GM23338 (cell line): ENCODE measurements at regions not wholly inside any gene's neighbourhood (a gene's known extent, or its start where the extent isn't known, plus 50 kb on each side); places are given as distances from the start of the nearest gene placed in this dataset.

Experiments
- ATAC-seq: fragments of 200-7000 bp; cut with Tn5 transposase; 3 replicates; pipeline ENCODE4 v1.9.1; 2020
- DNase-seq: peaks from one replicate; pipeline ENCODE4 v3.0.0-alpha.2; 2015; ENCODE audit warnings: low spot score
- H2AFZ ChIP-seq: fragments of 200-600 bp; sonication (generic); 2 replicates; pipeline ENCODE4 v1.8.0; 2016; ENCODE audit warnings: antibody characterized with exemption, mild to moderate bottlenecking, moderate library complexity
- H3F3A ChIP-seq: fragments of 200-600 bp; sonication (generic); replicated peaks from 2 replicates; pipeline ENCODE4 v1.8.0; 2017; ENCODE audit warnings: antibody characterized with exemption, mixed run types, low read depth
- H3K27ac ChIP-seq: fragments of 200-600 bp; sonication (generic); 2 replicates; pipeline ENCODE4 v1.6.1; 2016; ENCODE audit warnings: low read depth
- H3K27me3 ChIP-seq: fragments of 200-600 bp; sonication (generic); 2 replicates; pipeline ENCODE4 v1.8.0; 2016; ENCODE audit warnings: mild to moderate bottlenecking, mixed run types, moderate library complexity; ENCODE audit not compliant: insufficient read depth
- H3K36me3 ChIP-seq: fragments of 200-600 bp; sonication (generic); 2 replicates; pipeline ENCODE4 v1.8.0; 2016; ENCODE audit warnings: mild to moderate bottlenecking; ENCODE audit not compliant: insufficient read depth
- H3K4me1 ChIP-seq: fragments of 200-600 bp; sonication (generic); 2 replicates; pipeline ENCODE4 v1.8.0; 2016; ENCODE audit warnings: mild to moderate bottlenecking, moderate library complexity; ENCODE audit not compliant: insufficient read depth
- H3K4me2 ChIP-seq: fragments of 200-600 bp; sonication (generic); 2 replicates; pipeline ENCODE4 v1.7.1; 2017; ENCODE audit warnings: mixed run types
- H3K4me3 ChIP-seq: fragments of 200-600 bp; sonication (generic); 2 replicates; pipeline ENCODE4 v1.6.1; 2016; ENCODE audit warnings: mixed run types
- H3K79me2 ChIP-seq: fragments of 200-600 bp; sonication (generic); replicated peaks from 2 replicates; pipeline ENCODE4 v1.8.0; 2017; ENCODE audit warnings: mild to moderate bottlenecking; ENCODE audit not compliant: insufficient read depth
- H3K9me2 ChIP-seq: fragments of 200-600 bp; sonication (generic); 2 replicates; pipeline ENCODE4 v1.8.0; 2017; ENCODE audit not compliant: insufficient read depth
- H4K20me1 ChIP-seq: fragments of 200-600 bp; sonication (generic); replicated peaks from 2 replicates; pipeline ENCODE4 v1.8.0; 2017; ENCODE audit warnings: mild to moderate bottlenecking; ENCODE audit not compliant: insufficient read depth
- H3K27ac Mint-ChIP-seq: 2 replicates; pipeline ENCODE4 v1.8.0; 2020; ENCODE audit warnings: inconsistent platforms, mild to moderate bottlenecking, moderate library complexity, mixed read lengths
- H3K27me3 Mint-ChIP-seq: 3 replicates; pipeline ENCODE4 v1.8.0; 2022; ENCODE audit warnings: low read depth, mild to moderate bottlenecking, moderate library complexity, mixed read lengths, inconsistent platforms; ENCODE audit not compliant: insufficient read depth, poor library complexity
- H3K36me3 Mint-ChIP-seq: 3 replicates; pipeline ENCODE4 v1.8.0; 2021; ENCODE audit warnings: low read depth, mild to moderate bottlenecking, inconsistent platforms, moderate library complexity, mixed read lengths
- H3K4me1 Mint-ChIP-seq: 3 replicates; pipeline ENCODE4 v1.8.0; 2020; ENCODE audit warnings: mild to moderate bottlenecking, inconsistent platforms, mixed read lengths
- H3K4me3 Mint-ChIP-seq: 3 replicates; pipeline ENCODE4 v1.8.0; 2021; ENCODE audit warnings: moderate library complexity, mild to moderate bottlenecking, inconsistent platforms, mixed read lengths
- H3K9me3 Mint-ChIP-seq: 3 replicates; pipeline ENCODE4 v1.8.0; 2020; ENCODE audit warnings: moderate library complexity, mild to moderate bottlenecking, inconsistent platforms, mixed read lengths
- CREB1 ChIP-seq: fragments of 250-450 bp; sonication (Bioruptor Pico); IDR thresholded peaks from 2 replicates; pipeline ENCODE4 v1.5.0; 2020; ENCODE audit warnings: low read depth, mild to moderate bottlenecking, moderate library complexity
- EZH2 ChIP-seq: fragments of 200-600 bp; sonication (generic); IDR thresholded peaks from one replicate; pipeline ENCODE4 v1.8.0; 2017; ENCODE audit warnings: antibody characterized with exemption, mild to moderate bottlenecking, low read depth; ENCODE audit not compliant: unreplicated experiment
- EZH2phosphoT487 ChIP-seq: fragments of 200-600 bp; sonication (generic); IDR thresholded peaks from one replicate; pipeline ENCODE4 v1.8.1; 2018; ENCODE audit warnings: antibody characterized with exemption; ENCODE audit not compliant: unreplicated experiment
- JUNB ChIP-seq: IDR thresholded peaks from one replicate; pipeline ENCODE4 v1.6.1; 2016; ENCODE audit warnings: antibody characterized with exemption; ENCODE audit not compliant: unreplicated experiment
- NANOG ChIP-seq: IDR thresholded peaks from 2 replicates; pipeline ENCODE4 v1.6.1; 2016; ENCODE audit warnings: antibody characterized with exemption, borderline replicate concordance
- POLR2AphosphoS5 ChIP-seq: IDR thresholded peaks from 2 replicates; pipeline ENCODE4 v1.6.1; 2016; ENCODE audit warnings: antibody characterized with exemption, low read depth
- STAT1 ChIP-seq: IDR thresholded peaks from one replicate; pipeline ENCODE4 v1.6.1; 2016; ENCODE audit warnings: antibody characterized with exemption; ENCODE audit not compliant: unreplicated experiment
- ZNF114 ChIP-seq: fragments of 250-450 bp; sonication (Bioruptor Pico); IDR thresholded peaks from 2 replicates; pipeline ENCODE4 v1.5.0; 2020; ENCODE audit warnings: mild to moderate bottlenecking, moderate library complexity
- ZNF331 ChIP-seq: fragments of 250-450 bp; sonication (Bioruptor Pico); IDR thresholded peaks from 2 replicates; pipeline ENCODE4 v1.5.0; 2020; ENCODE audit warnings: low read depth, mild to moderate bottlenecking, moderate library complexity
- TF ChIP-seq, protein P1 (sequence below): fragments of 250-450 bp; sonication (Bioruptor Pico); IDR thresholded peaks from 2 replicates; pipeline ENCODE4 v1.5.0; 2020; ENCODE audit warnings: mild to moderate bottlenecking, moderate library complexity
- TF ChIP-seq, protein P2 (sequence below), 2 experiments: fragments of 200-600 bp in 1 of 2; sonication (generic) in 1 of 2; conservative IDR thresholded peaks; 2 replicates each; pipeline versions ENCODE4 v1.5.1 to v1.6.1; 2016 to 2017; ENCODE audit warnings: antibody characterized with exemption in 2 of 2, low read depth in 2 of 2, mild to moderate bottlenecking in 2 of 2, moderate library complexity in 1 of 2
- TF ChIP-seq, protein P3 (sequence below): IDR thresholded peaks from 2 replicates; pipeline ENCODE4 v1.6.1; 2016; ENCODE audit warnings: antibody characterized with exemption
- TF ChIP-seq, protein P4 (sequence below): IDR thresholded peaks from one replicate; pipeline ENCODE4 v1.6.1; 2018; ENCODE audit warnings: antibody characterized with exemption; ENCODE audit not compliant: unreplicated experiment

DNA sequence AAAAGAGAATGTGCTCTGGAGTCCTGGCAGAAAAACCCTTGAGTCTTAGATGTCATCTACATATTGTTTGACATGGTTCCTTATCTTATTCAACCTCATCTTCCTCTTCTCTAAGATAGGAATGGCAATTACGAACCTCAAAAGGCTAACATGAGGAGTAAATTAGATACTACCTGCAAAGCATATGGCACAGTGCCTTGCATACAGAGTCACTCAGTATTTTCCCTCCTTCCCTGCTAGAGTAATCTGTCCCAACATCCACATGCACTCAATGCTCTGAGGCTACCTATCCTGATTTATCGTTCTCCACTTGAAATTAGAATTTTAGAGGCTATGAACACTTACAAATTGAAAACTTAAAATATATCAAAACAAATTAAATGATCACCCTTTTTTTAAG is 386.7 kb downstream of the RSL24D1 start:
- H3K27ac Mint-ChIP-seq, result no peak overlapping the region
- TF ChIP-seq ZNF114 (CRISPR knock-in tag), result no peak
- no peak for TF ChIP-seq CREB1 (CRISPR knock-in tag)
- TF ChIP-seq ZNF331 (CRISPR knock-in tag), result no peak
- TF ChIP-seq EZH2, result no peak
- TF ChIP-seq, protein P1, sequence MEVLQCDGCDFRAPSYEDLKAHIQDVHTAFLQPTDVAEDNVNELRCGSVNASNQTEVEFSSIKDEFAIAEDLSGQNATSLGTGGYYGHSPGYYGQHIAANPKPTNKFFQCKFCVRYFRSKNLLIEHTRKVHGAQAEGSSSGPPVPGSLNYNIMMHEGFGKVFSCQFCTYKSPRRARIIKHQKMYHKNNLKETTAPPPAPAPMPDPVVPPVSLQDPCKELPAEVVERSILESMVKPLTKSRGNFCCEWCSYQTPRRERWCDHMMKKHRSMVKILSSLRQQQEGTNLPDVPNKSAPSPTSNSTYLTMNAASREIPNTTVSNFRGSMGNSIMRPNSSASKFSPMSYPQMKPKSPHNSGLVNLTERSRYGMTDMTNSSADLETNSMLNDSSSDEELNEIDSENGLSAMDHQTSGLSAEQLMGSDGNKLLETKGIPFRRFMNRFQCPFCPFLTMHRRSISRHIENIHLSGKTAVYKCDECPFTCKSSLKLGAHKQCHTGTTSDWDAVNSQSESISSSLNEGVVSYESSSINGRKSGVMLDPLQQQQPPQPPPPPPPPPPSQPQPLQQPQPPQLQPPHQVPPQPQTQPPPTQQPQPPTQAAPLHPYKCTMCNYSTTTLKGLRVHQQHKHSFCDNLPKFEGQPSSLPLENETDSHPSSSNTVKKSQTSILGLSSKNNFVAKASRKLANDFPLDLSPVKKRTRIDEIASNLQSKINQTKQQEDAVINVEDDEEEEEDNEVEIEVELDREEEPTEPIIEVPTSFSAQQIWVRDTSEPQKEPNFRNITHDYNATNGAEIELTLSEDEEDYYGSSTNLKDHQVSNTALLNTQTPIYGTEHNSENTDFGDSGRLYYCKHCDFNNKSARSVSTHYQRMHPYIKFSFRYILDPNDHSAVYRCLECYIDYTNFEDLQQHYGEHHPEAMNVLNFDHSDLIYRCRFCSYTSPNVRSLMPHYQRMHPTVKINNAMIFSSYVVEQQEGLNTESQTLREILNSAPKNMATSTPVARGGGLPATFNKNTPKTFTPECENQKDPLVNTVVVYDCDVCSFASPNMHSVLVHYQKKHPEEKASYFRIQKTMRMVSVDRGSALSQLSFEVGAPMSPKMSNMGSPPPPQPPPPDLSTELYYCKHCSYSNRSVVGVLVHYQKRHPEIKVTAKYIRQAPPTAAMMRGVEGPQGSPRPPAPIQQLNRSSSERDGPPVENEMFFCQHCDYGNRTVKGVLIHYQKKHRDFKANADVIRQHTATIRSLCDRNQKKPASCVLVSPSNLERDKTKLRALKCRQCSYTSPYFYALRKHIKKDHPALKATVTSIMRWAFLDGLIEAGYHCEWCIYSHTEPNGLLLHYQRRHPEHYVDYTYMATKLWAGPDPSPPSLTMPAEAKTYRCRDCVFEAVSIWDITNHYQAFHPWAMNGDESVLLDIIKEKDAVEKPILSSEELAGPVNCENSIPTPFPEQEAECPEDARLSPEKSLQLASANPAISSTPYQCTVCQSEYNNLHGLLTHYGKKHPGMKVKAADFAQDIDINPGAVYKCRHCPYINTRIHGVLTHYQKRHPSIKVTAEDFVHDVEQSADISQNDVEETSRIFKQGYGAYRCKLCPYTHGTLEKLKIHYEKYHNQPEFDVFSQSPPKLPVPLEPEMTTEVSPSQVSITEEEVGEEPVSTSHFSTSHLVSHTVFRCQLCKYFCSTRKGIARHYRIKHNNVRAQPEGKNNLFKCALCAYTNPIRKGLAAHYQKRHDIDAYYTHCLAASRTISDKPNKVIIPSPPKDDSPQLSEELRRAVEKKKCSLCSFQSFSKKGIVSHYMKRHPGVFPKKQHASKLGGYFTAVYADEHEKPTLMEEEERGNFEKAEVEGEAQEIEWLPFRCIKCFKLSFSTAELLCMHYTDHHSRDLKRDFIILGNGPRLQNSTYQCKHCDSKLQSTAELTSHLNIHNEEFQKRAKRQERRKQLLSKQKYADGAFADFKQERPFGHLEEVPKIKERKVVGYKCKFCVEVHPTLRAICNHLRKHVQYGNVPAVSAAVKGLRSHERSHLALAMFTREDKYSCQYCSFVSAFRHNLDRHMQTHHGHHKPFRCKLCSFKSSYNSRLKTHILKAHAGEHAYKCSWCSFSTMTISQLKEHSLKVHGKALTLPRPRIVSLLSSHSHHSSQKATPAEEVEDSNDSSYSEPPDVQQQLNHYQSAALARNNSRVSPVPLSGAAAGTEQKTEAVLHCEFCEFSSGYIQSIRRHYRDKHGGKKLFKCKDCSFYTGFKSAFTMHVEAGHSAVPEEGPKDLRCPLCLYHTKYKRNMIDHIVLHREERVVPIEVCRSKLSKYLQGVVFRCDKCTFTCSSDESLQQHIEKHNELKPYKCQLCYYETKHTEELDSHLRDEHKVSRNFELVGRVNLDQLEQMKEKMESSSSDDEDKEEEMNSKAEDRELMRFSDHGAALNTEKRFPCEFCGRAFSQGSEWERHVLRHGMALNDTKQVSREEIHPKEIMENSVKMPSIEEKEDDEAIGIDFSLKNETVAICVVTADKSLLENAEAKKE (CRISPR knock-in tag), result no peak
- TF ChIP-seq NANOG, result no peak
- no peak for TF ChIP-seq POLR2AphosphoS5
- TF ChIP-seq, protein P2, sequence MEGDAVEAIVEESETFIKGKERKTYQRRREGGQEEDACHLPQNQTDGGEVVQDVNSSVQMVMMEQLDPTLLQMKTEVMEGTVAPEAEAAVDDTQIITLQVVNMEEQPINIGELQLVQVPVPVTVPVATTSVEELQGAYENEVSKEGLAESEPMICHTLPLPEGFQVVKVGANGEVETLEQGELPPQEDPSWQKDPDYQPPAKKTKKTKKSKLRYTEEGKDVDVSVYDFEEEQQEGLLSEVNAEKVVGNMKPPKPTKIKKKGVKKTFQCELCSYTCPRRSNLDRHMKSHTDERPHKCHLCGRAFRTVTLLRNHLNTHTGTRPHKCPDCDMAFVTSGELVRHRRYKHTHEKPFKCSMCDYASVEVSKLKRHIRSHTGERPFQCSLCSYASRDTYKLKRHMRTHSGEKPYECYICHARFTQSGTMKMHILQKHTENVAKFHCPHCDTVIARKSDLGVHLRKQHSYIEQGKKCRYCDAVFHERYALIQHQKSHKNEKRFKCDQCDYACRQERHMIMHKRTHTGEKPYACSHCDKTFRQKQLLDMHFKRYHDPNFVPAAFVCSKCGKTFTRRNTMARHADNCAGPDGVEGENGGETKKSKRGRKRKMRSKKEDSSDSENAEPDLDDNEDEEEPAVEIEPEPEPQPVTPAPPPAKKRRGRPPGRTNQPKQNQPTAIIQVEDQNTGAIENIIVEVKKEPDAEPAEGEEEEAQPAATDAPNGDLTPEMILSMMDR (conservative IDR thresholded peaks at IDR 0.05; ENCODE audit: low read depth in 2 of 2), result no peak
- TF ChIP-seq JUNB, result no peak
- TF ChIP-seq EZH2phosphoT487, result no peak
- TF ChIP-seq, protein P3, sequence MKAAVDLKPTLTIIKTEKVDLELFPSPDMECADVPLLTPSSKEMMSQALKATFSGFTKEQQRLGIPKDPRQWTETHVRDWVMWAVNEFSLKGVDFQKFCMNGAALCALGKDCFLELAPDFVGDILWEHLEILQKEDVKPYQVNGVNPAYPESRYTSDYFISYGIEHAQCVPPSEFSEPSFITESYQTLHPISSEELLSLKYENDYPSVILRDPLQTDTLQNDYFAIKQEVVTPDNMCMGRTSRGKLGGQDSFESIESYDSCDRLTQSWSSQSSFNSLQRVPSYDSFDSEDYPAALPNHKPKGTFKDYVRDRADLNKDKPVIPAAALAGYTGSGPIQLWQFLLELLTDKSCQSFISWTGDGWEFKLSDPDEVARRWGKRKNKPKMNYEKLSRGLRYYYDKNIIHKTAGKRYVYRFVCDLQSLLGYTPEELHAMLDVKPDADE, result no peak
- TF ChIP-seq STAT1, result no peak
- TF ChIP-seq, protein P4, sequence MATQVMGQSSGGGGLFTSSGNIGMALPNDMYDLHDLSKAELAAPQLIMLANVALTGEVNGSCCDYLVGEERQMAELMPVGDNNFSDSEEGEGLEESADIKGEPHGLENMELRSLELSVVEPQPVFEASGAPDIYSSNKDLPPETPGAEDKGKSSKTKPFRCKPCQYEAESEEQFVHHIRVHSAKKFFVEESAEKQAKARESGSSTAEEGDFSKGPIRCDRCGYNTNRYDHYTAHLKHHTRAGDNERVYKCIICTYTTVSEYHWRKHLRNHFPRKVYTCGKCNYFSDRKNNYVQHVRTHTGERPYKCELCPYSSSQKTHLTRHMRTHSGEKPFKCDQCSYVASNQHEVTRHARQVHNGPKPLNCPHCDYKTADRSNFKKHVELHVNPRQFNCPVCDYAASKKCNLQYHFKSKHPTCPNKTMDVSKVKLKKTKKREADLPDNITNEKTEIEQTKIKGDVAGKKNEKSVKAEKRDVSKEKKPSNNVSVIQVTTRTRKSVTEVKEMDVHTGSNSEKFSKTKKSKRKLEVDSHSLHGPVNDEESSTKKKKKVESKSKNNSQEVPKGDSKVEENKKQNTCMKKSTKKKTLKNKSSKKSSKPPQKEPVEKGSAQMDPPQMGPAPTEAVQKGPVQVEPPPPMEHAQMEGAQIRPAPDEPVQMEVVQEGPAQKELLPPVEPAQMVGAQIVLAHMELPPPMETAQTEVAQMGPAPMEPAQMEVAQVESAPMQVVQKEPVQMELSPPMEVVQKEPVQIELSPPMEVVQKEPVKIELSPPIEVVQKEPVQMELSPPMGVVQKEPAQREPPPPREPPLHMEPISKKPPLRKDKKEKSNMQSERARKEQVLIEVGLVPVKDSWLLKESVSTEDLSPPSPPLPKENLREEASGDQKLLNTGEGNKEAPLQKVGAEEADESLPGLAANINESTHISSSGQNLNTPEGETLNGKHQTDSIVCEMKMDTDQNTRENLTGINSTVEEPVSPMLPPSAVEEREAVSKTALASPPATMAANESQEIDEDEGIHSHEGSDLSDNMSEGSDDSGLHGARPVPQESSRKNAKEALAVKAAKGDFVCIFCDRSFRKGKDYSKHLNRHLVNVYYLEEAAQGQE, result no peak
- peaks cover 37% of the 10 kb centered on the region for H3K9me3 Mint-ChIP-seq
- no peaks in the 10 kb centered on the region for H3K27me3 Mint-ChIP-seq
- Histone ChIP-seq H3K27me3 (no peaks in the 10 kb centered on the region), H3K4me1 (no peaks in the 10 kb centered on the region), H3K9me2 (no peaks in the 10 kb centered on the region), H3K4me3 (no peak overlapping the region), H3K27ac (no peak overlapping the region), H4K20me1 (no peaks in the 10 kb centered on the region), H3K79me2 (no peaks in the 10 kb centered on the region), H3F3A (no peaks in the 10 kb centered on the region), H3K36me3 (no peaks in the 10 kb centered on the region), H3K4me2 (no peak overlapping the region), H2AFZ (no peak overlapping the region)
- H3K4me3 Mint-ChIP-seq, result no peak overlapping the region
- H3K4me1 Mint-ChIP-seq, result no peaks in the 10 kb centered on the region
- no peak for ATAC-seq
- DNase-seq, result no peak
- H3K36me3 Mint-ChIP-seq, result peaks cover 7% of the 10 kb centered on the region; the same call in 2 of the 3 replicates
